ENCODE measurements at regions not wholly inside any gene's neighbourhood (a gene's known extent, or its start where the extent isn't known, plus 50 kb on each side); places are given as distances from the start of the nearest gene placed in this dataset.
A peak's percentile ranks its signal among the peaks of the same experiment; 100 is the strongest.

DNA sequence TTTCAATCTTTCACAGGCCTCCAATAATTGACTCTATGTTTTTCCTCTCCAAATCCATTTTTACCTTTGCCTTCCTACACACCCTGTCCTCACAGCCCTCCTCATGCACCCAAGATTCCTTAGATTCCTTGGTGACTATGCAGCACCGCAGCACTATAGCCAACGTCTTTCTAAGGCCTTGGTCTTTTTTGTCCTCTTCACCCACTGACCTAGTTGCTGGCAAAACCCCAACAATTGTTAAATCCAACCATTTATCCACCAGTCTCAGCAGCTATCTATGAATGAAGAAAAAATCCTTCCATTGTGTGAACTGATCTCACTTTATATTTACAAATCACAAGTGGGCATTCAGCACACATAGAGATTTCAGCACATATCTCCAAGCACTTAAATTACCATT is 203.9 kb downstream of the VGLL3 start:
- intact Hi-C loops (cut with micrococcal nuclease; ENCODE audit: unreplicated experiment): no loop called here
- Histone ChIP-seq H3K4me1 (ENCODE audit: insufficient read depth, low read length, poor library complexity, severe bottlenecking) (no peaks in the 10 kb centered on the region), H3K9me2 (ENCODE audit: insufficient read depth, low read length) (no peaks in the 10 kb centered on the region), H3K36me3 (ENCODE audit: insufficient read depth, low read length) (no peaks in the 10 kb centered on the region), H3K27ac (ENCODE audit: low read depth, low read length, poor library complexity, severe bottlenecking) (no peak overlapping the region), H2AFZ (ENCODE audit: low read length) (no peak overlapping the region), H3K4me3 (ENCODE audit: low read depth, low read length, poor library complexity, severe bottlenecking) (no peak overlapping the region), H3K79me2 (ENCODE audit: insufficient read depth, low read depth, low read length) (no peaks in the 10 kb centered on the region), H3K9me3 (ENCODE audit: low read length) (no peaks in the 10 kb centered on the region), H3K4me2 (ENCODE audit: low read length) (no peak overlapping the region), H4K20me1 (ENCODE audit: insufficient read depth, low read length) (no peaks in the 10 kb centered on the region)
- TF ChIP-seq, protein P1, sequence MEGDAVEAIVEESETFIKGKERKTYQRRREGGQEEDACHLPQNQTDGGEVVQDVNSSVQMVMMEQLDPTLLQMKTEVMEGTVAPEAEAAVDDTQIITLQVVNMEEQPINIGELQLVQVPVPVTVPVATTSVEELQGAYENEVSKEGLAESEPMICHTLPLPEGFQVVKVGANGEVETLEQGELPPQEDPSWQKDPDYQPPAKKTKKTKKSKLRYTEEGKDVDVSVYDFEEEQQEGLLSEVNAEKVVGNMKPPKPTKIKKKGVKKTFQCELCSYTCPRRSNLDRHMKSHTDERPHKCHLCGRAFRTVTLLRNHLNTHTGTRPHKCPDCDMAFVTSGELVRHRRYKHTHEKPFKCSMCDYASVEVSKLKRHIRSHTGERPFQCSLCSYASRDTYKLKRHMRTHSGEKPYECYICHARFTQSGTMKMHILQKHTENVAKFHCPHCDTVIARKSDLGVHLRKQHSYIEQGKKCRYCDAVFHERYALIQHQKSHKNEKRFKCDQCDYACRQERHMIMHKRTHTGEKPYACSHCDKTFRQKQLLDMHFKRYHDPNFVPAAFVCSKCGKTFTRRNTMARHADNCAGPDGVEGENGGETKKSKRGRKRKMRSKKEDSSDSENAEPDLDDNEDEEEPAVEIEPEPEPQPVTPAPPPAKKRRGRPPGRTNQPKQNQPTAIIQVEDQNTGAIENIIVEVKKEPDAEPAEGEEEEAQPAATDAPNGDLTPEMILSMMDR (conservative IDR thresholded peaks at IDR 0.05; ENCODE audit: low read length): no peak
- no peak for TF ChIP-seq EZH2phosphoT487 (IDR thresholded peaks at IDR 0.05; ENCODE audit: borderline replicate concordance, low read depth, low read length)
- POLR2A ChIA-PET: no interaction called here
- CTCF ChIA-PET (ENCODE audit: unreplicated experiment): no interaction called here
- DNase-seq (ENCODE audit: low spot score): no peak
- no TSS peak for BruUV-seq (replicated peaks)

DNA sequence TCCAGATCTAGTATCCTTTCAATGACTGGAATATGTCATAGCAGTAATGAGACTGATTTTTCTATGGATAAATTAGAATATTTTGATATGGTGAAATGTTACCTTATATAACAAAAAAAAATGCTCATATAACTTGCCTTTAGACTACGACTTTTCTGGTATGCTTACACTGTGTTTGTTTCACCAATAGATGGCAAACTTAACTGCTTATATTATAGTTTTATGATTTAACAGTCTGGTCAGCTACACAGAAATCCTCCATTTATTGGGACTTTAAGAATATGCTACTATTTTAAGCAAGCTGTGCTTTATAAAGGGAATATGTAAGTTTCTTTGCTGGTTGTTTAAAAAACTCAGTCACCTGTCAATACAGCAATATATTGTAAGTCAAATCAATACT is 205.6 kb downstream of the VGLL3 start:
- Histone ChIP-seq H4K20me1 (ENCODE audit: insufficient read depth, low read length) (no peaks in the 10 kb centered on the region), H3K9me2 (ENCODE audit: insufficient read depth, low read length) (no peaks in the 10 kb centered on the region), H2AFZ (ENCODE audit: low read length) (no peak overlapping the region), H3K4me1 (ENCODE audit: insufficient read depth, low read length, poor library complexity, severe bottlenecking) (no peaks in the 10 kb centered on the region), H3K79me2 (ENCODE audit: insufficient read depth, low read depth, low read length) (no peaks in the 10 kb centered on the region), H3K4me2 (ENCODE audit: low read length) (no peak overlapping the region), H3K27ac (ENCODE audit: low read depth, low read length, poor library complexity, severe bottlenecking) (no peak overlapping the region), H3K4me3 (ENCODE audit: low read depth, low read length, poor library complexity, severe bottlenecking) (no peak overlapping the region), H3K36me3 (ENCODE audit: insufficient read depth, low read length) (no peaks in the 10 kb centered on the region), H3K9me3 (ENCODE audit: low read length) (no peaks in the 10 kb centered on the region)
- DNase-seq (ENCODE audit: low spot score): no peak
- POLR2A ChIA-PET: interaction anchor here (0.5 kb wide), 1 partner anchor 111 kb away, joined by 3 read pairs; no protein-coding TSS in a partner anchor
- BruUV-seq (replicated peaks): no TSS peak
- no peak for TF ChIP-seq EZH2phosphoT487 (IDR thresholded peaks at IDR 0.05; ENCODE audit: borderline replicate concordance, low read depth, low read length)
- TF ChIP-seq, protein P1 (conservative IDR thresholded peaks at IDR 0.05; ENCODE audit: low read length): peak; percentile 32; the same call in 1 of the 2 replicates
- CTCF ChIA-PET (ENCODE audit: unreplicated experiment): no interaction called here
- intact Hi-C loops (cut with micrococcal nuclease; ENCODE audit: unreplicated experiment): no loop called here

DNA sequence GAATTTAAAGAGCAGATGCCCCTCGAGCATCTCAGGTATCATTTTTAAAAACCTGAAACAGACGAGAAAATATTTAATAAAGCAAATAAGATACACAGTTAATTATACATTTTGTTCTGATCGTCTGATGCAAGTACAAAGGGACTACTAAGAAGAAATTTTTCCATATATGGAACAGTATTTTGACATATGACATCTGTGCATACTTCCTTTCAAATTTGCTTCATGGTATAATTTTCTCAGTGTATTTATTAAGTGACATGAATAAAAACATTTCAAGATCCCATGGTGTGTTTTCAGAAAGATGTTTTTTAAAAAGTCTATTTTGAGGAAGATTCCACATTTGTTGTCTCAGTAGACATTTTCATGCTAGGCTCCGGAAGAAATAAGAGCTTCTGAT is 208.1 kb downstream of the VGLL3 start:
- POLR2A ChIA-PET: interaction anchor here (0.8 kb wide), 1 partner anchor 15 kb away, joined by 4 read pairs; no protein-coding TSS in a partner anchor
- no peak for DNase-seq (ENCODE audit: low spot score)
- TF ChIP-seq, protein P1 (conservative IDR thresholded peaks at IDR 0.05; ENCODE audit: low read length): no peak
- TF ChIP-seq EZH2phosphoT487 (IDR thresholded peaks at IDR 0.05; ENCODE audit: borderline replicate concordance, low read depth, low read length): no peak

More for the DNA sequence above, 208.1 kb downstream of the VGLL3 start:
- Histone ChIP-seq H3K79me2 (ENCODE audit: insufficient read depth, low read depth, low read length) (no peaks in the 10 kb centered on the region), H4K20me1 (ENCODE audit: insufficient read depth, low read length) (no peaks in the 10 kb centered on the region), H3K36me3 (ENCODE audit: insufficient read depth, low read length) (no peaks in the 10 kb centered on the region), H3K4me2 (ENCODE audit: low read length) (no peak overlapping the region), H3K4me3 (ENCODE audit: low read depth, low read length, poor library complexity, severe bottlenecking) (no peak overlapping the region), H2AFZ (ENCODE audit: low read length) (no peak overlapping the region), H3K9me3 (ENCODE audit: low read length) (no peaks in the 10 kb centered on the region), H3K27ac (ENCODE audit: low read depth, low read length, poor library complexity, severe bottlenecking) (no peak overlapping the region), H3K9me2 (ENCODE audit: insufficient read depth, low read length) (no peaks in the 10 kb centered on the region), H3K4me1 (ENCODE audit: insufficient read depth, low read length, poor library complexity, severe bottlenecking) (no peaks in the 10 kb centered on the region)
- BruUV-seq (replicated peaks): no TSS peak
- CTCF ChIA-PET (ENCODE audit: unreplicated experiment): no interaction called here
- intact Hi-C loops (cut with micrococcal nuclease; ENCODE audit: unreplicated experiment): no loop called here

Data from OCI-LY7 (cell line).